ENCODE measurements at regions not wholly inside any gene's neighbourhood (a gene's known extent, or its start where the extent isn't known, plus 50 kb on each side); places are given as distances from the start of the nearest gene placed in this dataset.
A peak's percentile ranks its signal among the peaks of the same experiment; 100 is the strongest.

GRCh38 chr6:92586236-92586977 is 833.0 kb downstream of the EPHA7 start:
- no peaks in the 10 kb centered on the region for H3K27me3 ChIP-seq (ENCODE audit: control insufficient read depth, insufficient read depth, low read length)
- H3K4me3 ChIP-seq (ENCODE audit: insufficient read depth, low read depth, low read length): no peak overlapping the region
- DNase-seq: peak; percentile 1

DNA sequence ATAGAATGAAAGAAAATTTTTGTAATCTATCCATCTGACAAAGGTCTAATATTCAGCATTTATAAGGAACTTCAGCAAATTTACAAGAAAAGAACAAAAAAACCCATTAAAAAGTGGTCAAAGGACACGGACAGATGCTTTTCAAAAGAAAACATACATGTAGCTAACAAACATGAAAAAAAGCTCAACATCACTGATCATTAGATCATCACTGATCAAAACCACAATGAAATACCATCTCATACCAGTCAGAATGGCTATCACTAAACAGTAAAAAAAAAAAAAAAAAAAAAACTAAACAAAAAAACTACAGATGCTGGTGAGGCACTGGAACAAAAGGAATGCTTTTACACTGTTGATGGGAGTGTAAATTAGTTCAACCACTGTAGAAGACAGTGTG is 837.1 kb downstream of the EPHA7 start:
- no peak overlapping the region for H3K4me3 ChIP-seq (ENCODE audit: insufficient read depth, low read depth, low read length)
- no peaks in the 10 kb centered on the region for H3K36me3 ChIP-seq (replicated peaks; ENCODE audit: control insufficient read depth, insufficient read depth, low read length)
- no peaks in the 10 kb centered on the region for H3K27me3 ChIP-seq (ENCODE audit: control insufficient read depth, insufficient read depth, low read length)
- no peak for DNase-seq

More at GRCh38 chr6:92586236-92586977, 833.0 kb downstream of the EPHA7 start:
- H3K36me3 ChIP-seq (replicated peaks; ENCODE audit: control insufficient read depth, insufficient read depth, low read length): no peaks in the 10 kb centered on the region

- DNase-seq: no peak
- H3K4me3 ChIP-seq (ENCODE audit: insufficient read depth, low read depth, low read length): no peak overlapping the region
- no peaks in the 10 kb centered on the region for H3K36me3 ChIP-seq (replicated peaks; ENCODE audit: control insufficient read depth, insufficient read depth, low read length)
- H3K27me3 ChIP-seq (ENCODE audit: control insufficient read depth, insufficient read depth, low read length): no peaks in the 10 kb centered on the region
Measured at GRCh38 chr6:92577077-92577719, 842.2 kb downstream of the EPHA7 start.

- no peak for DNase-seq
- H3K36me3 ChIP-seq (replicated peaks; ENCODE audit: control insufficient read depth, insufficient read depth, low read length): no peaks in the 10 kb centered on the region
- H3K27me3 ChIP-seq (ENCODE audit: control insufficient read depth, insufficient read depth, low read length): no peaks in the 10 kb centered on the region
- H3K4me3 ChIP-seq (ENCODE audit: insufficient read depth, low read depth, low read length): no peak overlapping the region
Measured at GRCh38 chr6:92568541-92568940, 850.8 kb downstream of the EPHA7 start.

GRCh38 chr6:92566632-92567031 is 852.7 kb downstream of the EPHA7 start:
- H3K36me3 ChIP-seq (replicated peaks; ENCODE audit: control insufficient read depth, insufficient read depth, low read length): no peaks in the 10 kb centered on the region
- no peak for DNase-seq
- no peaks in the 10 kb centered on the region for H3K27me3 ChIP-seq (ENCODE audit: control insufficient read depth, insufficient read depth, low read length)
- H3K4me3 ChIP-seq (ENCODE audit: insufficient read depth, low read depth, low read length): no peak overlapping the region

DNA sequence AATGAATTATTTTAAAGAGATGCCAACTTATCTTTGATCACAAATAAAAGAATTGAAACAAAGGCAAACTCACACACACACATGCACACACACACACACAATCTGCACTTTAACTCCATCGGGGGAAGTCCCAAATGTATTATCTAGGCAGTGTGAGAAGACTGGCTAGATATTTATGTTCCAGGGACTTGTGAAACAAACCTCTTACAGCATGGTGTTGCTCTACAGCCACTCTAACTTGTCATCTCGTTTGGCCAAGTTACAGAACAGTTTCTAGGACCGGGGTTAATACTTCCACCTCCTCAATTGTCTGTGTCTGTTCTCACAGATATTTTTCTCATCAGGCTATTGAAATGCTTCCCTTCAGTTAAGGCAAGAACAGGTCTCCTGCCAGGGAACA is 855.0 kb downstream of the EPHA7 start:
- H3K36me3 ChIP-seq (replicated peaks; ENCODE audit: control insufficient read depth, insufficient read depth, low read length): no peaks in the 10 kb centered on the region
- DNase-seq: no peak
- H3K4me3 ChIP-seq (ENCODE audit: insufficient read depth, low read depth, low read length): no peak overlapping the region
- no peaks in the 10 kb centered on the region for H3K27me3 ChIP-seq (ENCODE audit: control insufficient read depth, insufficient read depth, low read length)

DNA sequence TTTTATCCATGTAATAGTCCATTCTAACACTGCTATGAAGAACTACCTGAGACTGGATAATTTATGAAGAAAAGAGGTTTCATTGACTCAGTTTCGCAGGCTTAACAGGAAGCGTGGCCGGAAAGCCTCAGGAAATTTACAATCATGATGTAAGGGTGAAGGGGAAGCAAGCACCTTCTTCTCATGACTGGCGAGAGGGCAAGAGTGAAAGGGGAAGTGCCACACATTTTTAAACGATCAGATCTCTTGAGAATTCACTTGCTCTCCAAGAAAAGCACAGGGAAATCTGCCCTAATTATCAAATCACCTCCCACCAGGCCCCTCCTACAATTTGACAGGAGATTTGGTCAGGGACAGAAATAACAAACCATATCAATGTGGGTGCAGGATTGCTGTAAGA is 859.7 kb downstream of the EPHA7 start:
- DNase-seq: no peak
- Histone ChIP-seq H3K27me3 (ENCODE audit: control insufficient read depth, insufficient read depth, low read length) (no peaks in the 10 kb centered on the region), H3K4me3 (ENCODE audit: insufficient read depth, low read depth, low read length) (no peak overlapping the region), H3K36me3 (replicated peaks; ENCODE audit: control insufficient read depth, insufficient read depth, low read length) (no peaks in the 10 kb centered on the region)

GRCh38 chr6:92559003-92559402 is 860.4 kb downstream of the EPHA7 start:
- no peaks in the 10 kb centered on the region for H3K27me3 ChIP-seq (ENCODE audit: control insufficient read depth, insufficient read depth, low read length)
- no peak for DNase-seq
- H3K36me3 ChIP-seq (replicated peaks; ENCODE audit: control insufficient read depth, insufficient read depth, low read length): no peaks in the 10 kb centered on the region
- no peak overlapping the region for H3K4me3 ChIP-seq (ENCODE audit: insufficient read depth, low read depth, low read length)

- Histone ChIP-seq H3K27me3 (ENCODE audit: control insufficient read depth, insufficient read depth, low read length) (no peaks in the 10 kb centered on the region), H3K4me3 (ENCODE audit: insufficient read depth, low read depth, low read length) (no peak overlapping the region), H3K36me3 (replicated peaks; ENCODE audit: control insufficient read depth, insufficient read depth, low read length) (no peaks in the 10 kb centered on the region)
- no peak for DNase-seq
Measured at GRCh38 chr6:92550501-92550900, 868.9 kb downstream of the EPHA7 start.

GRCh38 chr6:92545861-92546260 is 873.5 kb downstream of the EPHA7 start:
- Histone ChIP-seq H3K27me3 (ENCODE audit: control insufficient read depth, insufficient read depth, low read length) (no peaks in the 10 kb centered on the region), H3K36me3 (replicated peaks; ENCODE audit: control insufficient read depth, insufficient read depth, low read length) (no peaks in the 10 kb centered on the region), H3K4me3 (ENCODE audit: insufficient read depth, low read depth, low read length) (no peak overlapping the region)
- no peak for DNase-seq

DNA sequence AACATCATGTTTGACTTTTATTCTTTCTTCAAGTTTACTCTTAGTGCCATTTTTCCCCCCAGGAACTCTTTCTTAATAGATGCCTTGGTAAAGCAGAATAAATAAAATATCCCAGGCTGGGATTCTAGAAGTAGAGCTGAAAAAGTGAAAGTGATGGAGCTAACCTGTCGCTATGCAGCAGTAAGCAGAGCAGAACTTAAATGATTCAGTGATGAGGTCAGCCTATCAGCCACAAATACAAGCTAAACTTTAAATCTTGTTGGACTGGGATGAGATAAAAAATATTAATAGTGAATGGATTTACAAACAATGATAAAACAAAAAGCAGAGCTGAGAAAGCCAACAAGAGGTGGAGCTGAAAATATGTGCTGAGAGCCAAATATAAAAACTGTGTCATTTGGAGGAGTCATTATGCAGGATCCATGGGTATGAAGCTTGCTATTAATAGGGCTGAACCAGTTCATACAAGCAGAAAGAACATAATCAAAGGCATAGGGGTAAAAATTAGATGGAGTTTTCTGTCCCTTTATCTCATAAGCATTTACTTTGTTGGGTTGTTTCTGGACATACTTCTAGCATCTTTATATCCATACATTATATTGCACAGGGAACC is 877.8 kb downstream of the EPHA7 start:
- no peaks in the 10 kb centered on the region for H3K36me3 ChIP-seq (replicated peaks; ENCODE audit: control insufficient read depth, insufficient read depth, low read length)
- no peak for DNase-seq
- no peaks in the 10 kb centered on the region for H3K27me3 ChIP-seq (ENCODE audit: control insufficient read depth, insufficient read depth, low read length)
- H3K4me3 ChIP-seq (ENCODE audit: insufficient read depth, low read depth, low read length): no peak overlapping the region

GRCh38 chr6:92538926-92539325 is 880.4 kb downstream of the EPHA7 start:
- H3K27me3 ChIP-seq (ENCODE audit: control insufficient read depth, insufficient read depth, low read length): no peaks in the 10 kb centered on the region
- DNase-seq: no peak
- no peaks in the 10 kb centered on the region for H3K36me3 ChIP-seq (replicated peaks; ENCODE audit: control insufficient read depth, insufficient read depth, low read length)
- H3K4me3 ChIP-seq (ENCODE audit: insufficient read depth, low read depth, low read length): no peak overlapping the region

DNA sequence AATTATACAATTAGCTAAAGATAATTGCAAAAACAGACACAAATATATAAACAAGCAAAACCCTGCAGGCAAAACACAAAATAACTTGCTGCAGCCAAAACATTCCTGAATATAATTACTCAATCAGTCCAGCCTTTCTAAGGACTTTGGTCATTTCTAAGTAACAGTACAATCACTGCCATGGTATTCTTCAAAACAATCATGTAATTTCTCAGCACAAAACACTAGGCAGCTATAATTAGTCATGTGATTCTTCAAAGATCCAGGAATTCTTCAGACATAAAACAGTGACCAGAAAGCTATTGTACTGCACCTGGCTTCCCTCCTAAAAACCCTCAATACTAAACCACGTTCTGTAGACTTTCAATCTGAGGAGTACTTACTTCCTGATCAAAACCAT is 881.1 kb downstream of the EPHA7 start:
- H3K4me3 ChIP-seq (ENCODE audit: insufficient read depth, low read depth, low read length): no peak overlapping the region
- H3K36me3 ChIP-seq (replicated peaks; ENCODE audit: control insufficient read depth, insufficient read depth, low read length): no peaks in the 10 kb centered on the region
- DNase-seq: no peak
- no peaks in the 10 kb centered on the region for H3K27me3 ChIP-seq (ENCODE audit: control insufficient read depth, insufficient read depth, low read length)

DNA sequence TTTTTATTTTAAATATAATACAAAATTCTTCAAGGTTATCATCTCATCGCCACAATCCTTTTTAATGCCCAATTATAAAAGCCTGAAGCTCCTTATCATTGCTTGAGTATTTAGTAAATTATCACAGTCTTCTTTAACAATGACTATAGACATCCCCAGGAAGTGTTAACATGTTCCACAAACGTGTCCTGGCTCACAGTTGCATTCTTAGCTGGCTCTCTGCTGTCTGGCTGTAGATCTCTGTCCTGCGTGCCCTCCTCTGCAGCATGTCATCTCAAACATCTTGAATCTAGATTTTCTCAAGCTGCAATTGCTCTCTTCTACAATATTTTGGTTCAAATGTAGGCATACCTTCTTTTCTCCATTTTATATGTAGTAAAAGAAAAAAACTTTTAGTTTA is 885.2 kb downstream of the EPHA7 start:
- DNase-seq: no peak
- Histone ChIP-seq H3K4me3 (ENCODE audit: insufficient read depth, low read depth, low read length) (no peak overlapping the region), H3K36me3 (replicated peaks; ENCODE audit: control insufficient read depth, insufficient read depth, low read length) (no peaks in the 10 kb centered on the region), H3K27me3 (ENCODE audit: control insufficient read depth, insufficient read depth, low read length) (no peaks in the 10 kb centered on the region)

- Histone ChIP-seq H3K4me3 (ENCODE audit: insufficient read depth, low read depth, low read length) (no peak overlapping the region), H3K27me3 (ENCODE audit: control insufficient read depth, insufficient read depth, low read length) (no peaks in the 10 kb centered on the region), H3K36me3 (replicated peaks; ENCODE audit: control insufficient read depth, insufficient read depth, low read length) (no peaks in the 10 kb centered on the region)
- DNase-seq: no peak
Measured at GRCh38 chr6:92522589-92522988, 896.8 kb downstream of the EPHA7 start.
